Endodermal cell (in vitro differentiated cells): ENCODE measurements at regions not wholly inside any gene's neighbourhood (a gene's known extent, or its start where the extent isn't known, plus 50 kb on each side); places are given as distances from the start of the nearest gene placed in this dataset.
A peak's percentile ranks its signal among the peaks of the same experiment; 100 is the strongest.

Experiments used
- DNase-seq: peaks from one replicate; pipeline ENCODE4 v3.0.0-alpha.2; 2017
- H3K27ac ChIP-seq: 2 replicates; pipeline ENCODE4 v1.5.1; 2013; ENCODE audit warnings: mild to moderate bottlenecking, low read depth, low read length, moderate library complexity
- H3K27me3 ChIP-seq: 2 replicates; pipeline ENCODE4 v1.6.1; 2013; ENCODE audit warnings: mild to moderate bottlenecking, low read length, moderate library complexity; ENCODE audit not compliant: insufficient read depth, control insufficient read depth, poor library complexity, severe bottlenecking
- H3K36me3 ChIP-seq: 2 replicates; pipeline ENCODE4 v1.7.0; 2013; ENCODE audit warnings: mild to moderate bottlenecking, low read length, moderate library complexity; ENCODE audit not compliant: control insufficient read depth, insufficient read depth
- H3K4me1 ChIP-seq: one replicate; pipeline ENCODE4 v1.7.0; 2013; ENCODE audit warnings: low read length; ENCODE audit not compliant: control insufficient read depth, insufficient read depth
- H3K4me3 ChIP-seq: 2 replicates; pipeline ENCODE4 v1.5.1; 2013; ENCODE audit warnings: mild to moderate bottlenecking, low read length, moderate library complexity
- H3K9ac ChIP-seq: 2 replicates; pipeline ENCODE4 v1.6.1; 2013; ENCODE audit warnings: mild to moderate bottlenecking, low read length, moderate library complexity; ENCODE audit not compliant: poor library complexity, severe bottlenecking; ENCODE audit errors: extremely low read depth
- H3K9me3 ChIP-seq: 2 replicates; pipeline ENCODE4 v1.6.1; 2013; ENCODE audit warnings: mild to moderate bottlenecking, low read length, moderate library complexity; ENCODE audit not compliant: control insufficient read depth
- H3K27ac Mint-ChIP-seq: 2 replicates; pipeline ENCODE4 v1.8.0; 2020; ENCODE audit warnings: mixed read lengths
- H3K27me3 Mint-ChIP-seq: 2 replicates; pipeline ENCODE4 v1.8.0; 2021; ENCODE audit warnings: mild to moderate bottlenecking, mixed read lengths; ENCODE audit not compliant: insufficient read depth
- H3K36me3 Mint-ChIP-seq: 2 replicates; pipeline ENCODE4 v1.8.0; 2020; ENCODE audit warnings: low read depth, mixed read lengths
- H3K4me1 Mint-ChIP-seq: 2 replicates; pipeline ENCODE4 v1.8.0; 2020; ENCODE audit warnings: mixed read lengths
- H3K4me3 Mint-ChIP-seq: 2 replicates; pipeline ENCODE4 v1.8.0; 2020; ENCODE audit warnings: mild to moderate bottlenecking, moderate library complexity, mixed read lengths
- H3K9me3 Mint-ChIP-seq: 2 replicates; pipeline ENCODE4 v1.8.0; 2020; ENCODE audit warnings: mild to moderate bottlenecking, mixed read lengths
- WGBS, 2 experiments: methylation state at CpG; one replicate each; pipeline versions ENCODE4 v1.1.5 to v1.1.7; 2013; ENCODE audit warnings: missing lambda C conversion rate in 2 of 2, mixed read lengths in 1 of 2; ENCODE audit not compliant: insufficient coverage in 1 of 2, insufficient read length in 1 of 2; 5-methylcytosine and 5-hydroxymethylcytosine counted together
- TF ChIP-seq, protein P1 (sequence below): fragments of 200-600 bp; sonication (generic); conservative IDR thresholded peaks from 2 replicates; pipeline ENCODE4 v1.5.0; 2021; ENCODE audit warnings: antibody characterized with exemption, mild to moderate bottlenecking

DNA sequence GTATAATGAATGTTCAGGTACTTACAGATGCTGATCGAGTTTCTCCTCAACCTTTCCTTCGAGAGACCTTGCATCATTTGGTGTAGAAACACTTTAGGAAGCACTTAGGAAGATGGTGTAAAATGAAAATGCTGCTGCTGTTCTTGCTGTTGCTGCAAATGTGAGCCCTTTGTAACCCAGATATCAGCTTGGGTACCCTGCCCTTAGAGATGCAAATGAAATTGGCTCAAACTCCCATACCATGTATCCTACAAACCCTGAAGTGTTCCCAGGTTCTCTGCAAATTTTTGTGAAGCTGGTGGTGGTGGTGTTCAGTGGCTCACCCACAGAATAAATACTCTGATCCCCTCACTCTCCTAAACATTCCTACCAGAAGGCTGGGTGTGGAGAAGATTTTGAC lies 130.8 kb downstream of the SLC25A47 start:
- Histone ChIP-seq H3K36me3 (no peaks in the 10 kb centered on the region), H3K9ac (no peak overlapping the region), H3K27me3 (no peaks in the 10 kb centered on the region), H3K4me3 (no peak overlapping the region), H3K4me1 (peaks cover 11% of the 10 kb centered on the region), H3K9me3 (no peaks in the 10 kb centered on the region), H3K27ac (no peak overlapping the region)
- no peak overlapping the region for H3K4me3 Mint-ChIP-seq
- TF ChIP-seq, protein P1, sequence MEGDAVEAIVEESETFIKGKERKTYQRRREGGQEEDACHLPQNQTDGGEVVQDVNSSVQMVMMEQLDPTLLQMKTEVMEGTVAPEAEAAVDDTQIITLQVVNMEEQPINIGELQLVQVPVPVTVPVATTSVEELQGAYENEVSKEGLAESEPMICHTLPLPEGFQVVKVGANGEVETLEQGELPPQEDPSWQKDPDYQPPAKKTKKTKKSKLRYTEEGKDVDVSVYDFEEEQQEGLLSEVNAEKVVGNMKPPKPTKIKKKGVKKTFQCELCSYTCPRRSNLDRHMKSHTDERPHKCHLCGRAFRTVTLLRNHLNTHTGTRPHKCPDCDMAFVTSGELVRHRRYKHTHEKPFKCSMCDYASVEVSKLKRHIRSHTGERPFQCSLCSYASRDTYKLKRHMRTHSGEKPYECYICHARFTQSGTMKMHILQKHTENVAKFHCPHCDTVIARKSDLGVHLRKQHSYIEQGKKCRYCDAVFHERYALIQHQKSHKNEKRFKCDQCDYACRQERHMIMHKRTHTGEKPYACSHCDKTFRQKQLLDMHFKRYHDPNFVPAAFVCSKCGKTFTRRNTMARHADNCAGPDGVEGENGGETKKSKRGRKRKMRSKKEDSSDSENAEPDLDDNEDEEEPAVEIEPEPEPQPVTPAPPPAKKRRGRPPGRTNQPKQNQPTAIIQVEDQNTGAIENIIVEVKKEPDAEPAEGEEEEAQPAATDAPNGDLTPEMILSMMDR = no peak
- H3K9me3 Mint-ChIP-seq = no peaks in the 10 kb centered on the region
- H3K4me1 Mint-ChIP-seq = peaks cover 18% of the 10 kb centered on the region
- DNase-seq = peak; percentile 23
- H3K36me3 Mint-ChIP-seq = no peaks in the 10 kb centered on the region
- 71 to 82% methylated on average over 2 of the region's 2 CpGs for WGBS, 2 experiments
- no peak overlapping the region for H3K27ac Mint-ChIP-seq
- no peaks in the 10 kb centered on the region for H3K27me3 Mint-ChIP-seq

DNA sequence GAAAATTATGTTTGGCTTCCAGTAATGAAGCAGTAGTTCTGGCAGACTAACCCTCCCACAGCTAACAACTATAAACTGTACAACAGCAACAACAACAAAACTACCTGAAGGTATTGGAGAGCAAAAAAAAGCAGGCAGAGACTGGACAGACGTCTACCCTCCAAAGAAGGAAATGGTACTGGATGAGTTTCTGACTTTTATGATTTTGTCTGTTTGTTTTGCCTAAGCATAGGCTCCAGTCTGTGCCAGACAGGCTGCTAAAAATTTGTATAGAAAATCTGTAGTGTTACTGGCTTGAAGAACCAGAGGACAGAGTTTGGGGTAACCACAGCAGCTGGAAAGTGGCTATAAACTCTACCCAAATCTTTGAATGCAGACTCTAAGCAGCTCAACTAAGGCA lies 131.3 kb downstream of the SLC25A47 start:
- no peak overlapping the region for H3K4me3 ChIP-seq
- H3K27me3 Mint-ChIP-seq = no peaks in the 10 kb centered on the region
- H3K9me3 ChIP-seq = no peaks in the 10 kb centered on the region
- no peak overlapping the region for H3K4me3 Mint-ChIP-seq
- H3K9ac ChIP-seq = no peak overlapping the region
- H3K4me1 ChIP-seq = peaks cover 11% of the 10 kb centered on the region
- no peaks in the 10 kb centered on the region for H3K36me3 ChIP-seq
- H3K27me3 ChIP-seq = no peaks in the 10 kb centered on the region
- no peaks in the 10 kb centered on the region for H3K36me3 Mint-ChIP-seq
- H3K27ac ChIP-seq = no peak overlapping the region
- DNase-seq = no peak
- TF ChIP-seq, protein P1 = no peak
- WGBS, 2 experiments = 100% methylated on average over 1 of the region's 1 CpG; no CpG with 5 or more reads in 1 of the 2 experiments
- H3K4me1 Mint-ChIP-seq = peaks cover 18% of the 10 kb centered on the region
- no peaks in the 10 kb centered on the region for H3K9me3 Mint-ChIP-seq
- H3K27ac Mint-ChIP-seq = no peak overlapping the region

DNA sequence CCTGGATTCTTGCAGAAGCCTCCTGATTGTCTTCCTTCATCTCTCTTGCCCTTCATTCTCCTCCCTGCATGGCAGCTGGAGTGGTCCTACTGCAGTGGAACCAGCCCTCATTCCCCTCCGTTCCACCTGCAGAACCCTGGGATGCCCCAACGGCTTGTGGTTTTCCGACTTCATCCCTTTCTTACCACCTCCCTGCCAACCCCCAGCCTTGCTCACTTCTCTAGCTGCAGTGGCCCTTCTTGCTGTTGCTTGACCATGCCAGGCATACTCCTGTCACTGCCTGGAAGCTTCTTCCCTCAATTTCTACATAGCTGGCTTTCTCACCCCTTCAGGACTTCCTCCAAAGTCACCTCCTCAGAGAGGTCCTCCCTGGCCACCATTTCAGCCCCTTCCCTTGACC lies 123.3 kb downstream of the BEGAIN start:
- Mint-ChIP-seq H3K27ac (no peak overlapping the region), H3K4me3 (no peak overlapping the region), H3K27me3 (peaks cover 10% of the 10 kb centered on the region), H3K4me1 (peaks cover 5% of the 10 kb centered on the region), H3K9me3 (no peaks in the 10 kb centered on the region), H3K36me3 (no peaks in the 10 kb centered on the region)
- Histone ChIP-seq H3K4me3 (no peak overlapping the region), H3K36me3 (no peaks in the 10 kb centered on the region), H3K27ac (no peak overlapping the region), H3K27me3 (no peaks in the 10 kb centered on the region), H3K4me1 (peaks cover 2% of the 10 kb centered on the region), H3K9ac (no peak overlapping the region), H3K9me3 (no peaks in the 10 kb centered on the region)
- WGBS, 2 experiments = 89 to 100% methylated on average over 2 to 3 of the region's 3 CpGs
- DNase-seq = no peak
- TF ChIP-seq, protein P1 = no peak
